ENCODE measurements at regions not wholly inside any gene's neighbourhood (a gene's known extent, or its start where the extent isn't known, plus 50 kb on each side); places are given as distances from the start of the nearest gene placed in this dataset.

- Mint-ChIP-seq H3K27ac (ENCODE audit: unreplicated experiment) (peak overlapping the region; percentile 84), H3K9me3 (ENCODE audit: low read depth) (no peaks in the 10 kb centered on the region), H3K4me3 (ENCODE audit: unreplicated experiment) (no peak overlapping the region), H3K27me3 (ENCODE audit: low read depth) (no peaks in the 10 kb centered on the region), H3K4me1 (ENCODE audit: low read depth) (peaks cover 75% of the 10 kb centered on the region), H3K36me3 (ENCODE audit: low read depth) (no peaks in the 10 kb centered on the region)
- no peak for DNase-seq (ENCODE audit: low spot score)
- TF ChIP-seq, protein P1, sequence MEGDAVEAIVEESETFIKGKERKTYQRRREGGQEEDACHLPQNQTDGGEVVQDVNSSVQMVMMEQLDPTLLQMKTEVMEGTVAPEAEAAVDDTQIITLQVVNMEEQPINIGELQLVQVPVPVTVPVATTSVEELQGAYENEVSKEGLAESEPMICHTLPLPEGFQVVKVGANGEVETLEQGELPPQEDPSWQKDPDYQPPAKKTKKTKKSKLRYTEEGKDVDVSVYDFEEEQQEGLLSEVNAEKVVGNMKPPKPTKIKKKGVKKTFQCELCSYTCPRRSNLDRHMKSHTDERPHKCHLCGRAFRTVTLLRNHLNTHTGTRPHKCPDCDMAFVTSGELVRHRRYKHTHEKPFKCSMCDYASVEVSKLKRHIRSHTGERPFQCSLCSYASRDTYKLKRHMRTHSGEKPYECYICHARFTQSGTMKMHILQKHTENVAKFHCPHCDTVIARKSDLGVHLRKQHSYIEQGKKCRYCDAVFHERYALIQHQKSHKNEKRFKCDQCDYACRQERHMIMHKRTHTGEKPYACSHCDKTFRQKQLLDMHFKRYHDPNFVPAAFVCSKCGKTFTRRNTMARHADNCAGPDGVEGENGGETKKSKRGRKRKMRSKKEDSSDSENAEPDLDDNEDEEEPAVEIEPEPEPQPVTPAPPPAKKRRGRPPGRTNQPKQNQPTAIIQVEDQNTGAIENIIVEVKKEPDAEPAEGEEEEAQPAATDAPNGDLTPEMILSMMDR (IDR thresholded peaks at IDR 0.05), result no peak
Observed at GRCh38 chr2:43045866-43046265, 180.5 kb downstream of the ZFP36L2 start.

DNA sequence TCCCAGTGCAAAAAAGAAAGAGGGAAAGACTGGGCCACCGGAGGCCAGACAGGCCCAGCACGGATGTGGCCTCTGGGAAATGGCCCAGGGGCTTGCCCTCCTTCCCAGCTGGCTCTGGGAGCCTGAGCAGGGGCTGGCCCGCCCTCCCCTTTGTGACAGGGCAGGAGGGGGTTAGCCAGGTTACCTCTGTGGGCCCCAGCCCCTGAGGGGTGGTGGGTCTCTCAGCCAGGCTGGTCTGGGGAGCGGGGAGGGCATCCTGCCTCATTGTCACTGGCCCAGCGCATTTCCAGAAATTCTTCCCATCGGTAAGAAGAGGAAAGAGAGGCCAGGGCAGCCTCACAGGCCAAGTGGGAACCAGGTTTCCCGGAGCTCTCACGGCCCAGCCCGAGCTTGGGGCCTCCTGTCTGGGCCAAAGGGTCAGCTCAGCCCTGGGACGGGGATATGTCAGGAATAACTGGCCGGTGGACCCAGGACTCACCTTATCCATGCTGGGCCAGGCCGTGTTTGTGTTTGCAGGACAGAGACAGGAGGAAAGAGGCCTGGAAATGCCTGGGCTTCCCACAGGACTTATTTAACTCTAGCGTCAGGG lies 182.2 kb downstream of the ZFP36L2 start:
- Mint-ChIP-seq H3K36me3 (ENCODE audit: low read depth) (no peaks in the 10 kb centered on the region), H3K27ac (ENCODE audit: unreplicated experiment) (peak overlapping the region; percentile 68), H3K4me3 (ENCODE audit: unreplicated experiment) (no peak overlapping the region), H3K4me1 (ENCODE audit: low read depth) (peaks cover 74% of the 10 kb centered on the region), H3K9me3 (ENCODE audit: low read depth) (no peaks in the 10 kb centered on the region), H3K27me3 (ENCODE audit: low read depth) (no peaks in the 10 kb centered on the region)
- DNase-seq (ENCODE audit: low spot score), result peak; percentile 79
- TF ChIP-seq, protein P1 (IDR thresholded peaks at IDR 0.05), result no peak

DNA sequence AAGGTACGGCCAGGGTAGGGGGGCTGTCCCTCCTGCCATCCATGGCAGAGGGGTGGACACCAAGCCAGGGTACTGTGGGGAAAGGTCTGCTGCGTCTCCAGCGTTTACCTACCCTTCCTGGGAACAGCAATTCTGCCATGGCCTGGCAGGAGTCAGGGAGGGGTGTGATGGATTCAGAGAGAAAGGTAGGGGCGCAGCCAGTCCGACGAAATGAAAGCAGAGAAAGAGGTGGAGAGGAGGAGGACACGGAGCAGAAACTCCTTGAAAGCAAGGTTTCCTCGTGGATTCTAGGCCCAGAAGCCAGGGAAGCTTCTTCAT lies 182.9 kb downstream of the ZFP36L2 start:
- DNase-seq (ENCODE audit: low spot score), result peak; percentile 66
- no peaks in the 10 kb centered on the region for H3K27me3 Mint-ChIP-seq (ENCODE audit: low read depth)
- H3K4me3 Mint-ChIP-seq (ENCODE audit: unreplicated experiment), result no peak overlapping the region
- peaks cover 77% of the 10 kb centered on the region for H3K4me1 Mint-ChIP-seq (ENCODE audit: low read depth)
- H3K9me3 Mint-ChIP-seq (ENCODE audit: low read depth), result no peaks in the 10 kb centered on the region
- TF ChIP-seq, protein P1 (IDR thresholded peaks at IDR 0.05), result no peak
- H3K36me3 Mint-ChIP-seq (ENCODE audit: low read depth), result no peaks in the 10 kb centered on the region
- H3K27ac Mint-ChIP-seq (ENCODE audit: unreplicated experiment), result peak overlapping the region; percentile 38

GRCh38 chr2:43041661-43042360 lies 184.6 kb downstream of the ZFP36L2 start:
- Mint-ChIP-seq H3K9me3 (ENCODE audit: low read depth) (no peaks in the 10 kb centered on the region), H3K36me3 (ENCODE audit: low read depth) (no peaks in the 10 kb centered on the region), H3K4me3 (ENCODE audit: unreplicated experiment) (no peak overlapping the region), H3K27me3 (ENCODE audit: low read depth) (no peaks in the 10 kb centered on the region), H3K27ac (ENCODE audit: unreplicated experiment) (peak overlapping the region; percentile 89), H3K4me1 (ENCODE audit: low read depth) (peaks cover 80% of the 10 kb centered on the region)
- TF ChIP-seq, protein P1 (IDR thresholded peaks at IDR 0.05), result no peak
- peak; percentile 95 for DNase-seq (ENCODE audit: low spot score)

GRCh38 chr2:43041173-43041591 lies 185.2 kb downstream of the ZFP36L2 start:
- Mint-ChIP-seq H3K36me3 (ENCODE audit: low read depth) (no peaks in the 10 kb centered on the region), H3K9me3 (ENCODE audit: low read depth) (no peaks in the 10 kb centered on the region), H3K4me3 (ENCODE audit: unreplicated experiment) (no peak overlapping the region), H3K4me1 (ENCODE audit: low read depth) (peaks cover 73% of the 10 kb centered on the region), H3K27ac (ENCODE audit: unreplicated experiment) (peak overlapping the region; percentile 89), H3K27me3 (ENCODE audit: low read depth) (no peaks in the 10 kb centered on the region)
- TF ChIP-seq, protein P1 (IDR thresholded peaks at IDR 0.05), result no peak
- DNase-seq (ENCODE audit: low spot score), result peak; percentile 84
